ENCODE measurements at regions not wholly inside any gene's neighbourhood (a gene's known extent, or its start where the extent isn't known, plus 50 kb on each side); places are given as distances from the start of the nearest gene placed in this dataset.

DNA sequence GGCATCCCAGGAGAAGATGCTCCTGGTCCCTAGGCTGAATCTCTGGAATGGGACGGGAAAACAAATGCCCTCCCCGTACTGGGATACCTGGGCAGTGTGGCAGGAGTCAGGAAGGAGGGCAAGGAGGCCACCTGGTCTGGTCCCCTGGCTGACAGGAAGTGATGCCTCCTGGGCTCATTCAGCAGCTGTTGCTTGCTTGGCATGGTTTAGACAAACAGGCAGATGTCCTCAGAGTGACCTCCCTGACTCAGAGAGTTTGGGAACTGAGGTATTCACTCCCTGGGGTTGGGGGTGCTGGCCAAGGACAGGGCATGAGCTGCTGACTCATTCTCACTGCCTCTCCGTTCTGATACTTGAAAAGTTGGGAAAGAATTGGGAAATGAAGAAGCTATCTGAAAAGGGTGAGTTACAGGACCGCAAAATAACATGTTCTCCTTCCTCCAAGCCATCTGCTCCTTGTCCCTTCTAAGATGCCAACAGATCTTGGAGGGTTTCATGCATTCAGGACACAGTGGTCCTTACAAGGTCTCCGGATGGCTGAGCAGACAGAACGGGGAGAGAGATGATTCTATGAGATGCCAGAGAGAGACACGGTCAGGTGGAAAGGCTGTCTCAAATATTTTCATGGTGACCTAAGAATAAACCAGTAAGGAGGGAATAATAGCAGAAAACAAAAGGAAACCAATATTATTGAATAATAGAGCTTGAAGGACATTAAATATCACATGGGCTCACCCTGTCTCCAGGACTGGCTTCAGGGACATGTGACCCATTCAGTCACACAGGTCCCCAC, 534.5 kb downstream of the BNC2 start:
- Histone ChIP-seq H3K4me3 (IDR thresholded peaks at IDR 0.05; ENCODE audit: insufficient read depth, low read depth, low read length) (no peak overlapping the region), H3K4me2 (no peak overlapping the region), H3K9ac (no peak overlapping the region), H3K36me3 (ENCODE audit: insufficient read depth) (no peaks in the 10 kb centered on the region), H3K79me2 (ENCODE audit: insufficient read depth, low read depth) (no peaks in the 10 kb centered on the region), H3K27me3 (ENCODE audit: insufficient read depth, low read depth) (no peaks in the 10 kb centered on the region), H2AFZ (ENCODE audit: low read depth) (no peak overlapping the region), H3K4me1 (ENCODE audit: low read depth, poor library complexity, severe bottlenecking) (no peaks in the 10 kb centered on the region), H3K27ac (no peak overlapping the region), H4K20me1 (ENCODE audit: insufficient read depth) (no peaks in the 10 kb centered on the region)
- no peak for TF ChIP-seq CTCF (conservative IDR thresholded peaks at IDR 0.05; ENCODE audit: low read depth, low read length)

DNA sequence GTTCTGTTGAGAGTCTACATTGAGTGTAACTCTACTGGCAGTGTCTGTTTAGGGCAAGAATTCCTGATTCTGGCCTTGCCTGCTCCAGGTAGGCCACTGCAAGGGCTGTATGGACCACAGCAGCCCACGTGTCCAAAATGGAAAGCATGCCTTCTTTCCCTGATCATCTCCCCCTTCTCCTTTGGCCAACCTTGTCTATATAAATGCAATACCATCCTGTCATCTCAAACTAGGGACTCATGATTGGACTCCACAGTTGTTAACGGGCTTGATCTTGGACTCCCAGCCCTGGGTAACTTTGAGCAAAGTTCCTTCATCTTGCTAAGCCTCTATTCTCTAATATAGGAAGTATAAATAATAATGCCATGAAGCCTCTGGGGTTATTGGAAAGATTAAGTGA, 533.6 kb downstream of the BNC2 start:
- Histone ChIP-seq H3K27me3 (ENCODE audit: insufficient read depth, low read depth) (no peaks in the 10 kb centered on the region), H3K79me2 (ENCODE audit: insufficient read depth, low read depth) (no peaks in the 10 kb centered on the region), H4K20me1 (ENCODE audit: insufficient read depth) (no peaks in the 10 kb centered on the region), H3K36me3 (ENCODE audit: insufficient read depth) (no peaks in the 10 kb centered on the region), H3K9ac (no peak overlapping the region), H2AFZ (ENCODE audit: low read depth) (no peak overlapping the region), H3K4me3 (IDR thresholded peaks at IDR 0.05; ENCODE audit: insufficient read depth, low read depth, low read length) (no peak overlapping the region), H3K27ac (no peak overlapping the region), H3K4me1 (ENCODE audit: low read depth, poor library complexity, severe bottlenecking) (no peaks in the 10 kb centered on the region), H3K4me2 (no peak overlapping the region)
- TF ChIP-seq CTCF (conservative IDR thresholded peaks at IDR 0.05; ENCODE audit: low read depth, low read length): no peak

DNA sequence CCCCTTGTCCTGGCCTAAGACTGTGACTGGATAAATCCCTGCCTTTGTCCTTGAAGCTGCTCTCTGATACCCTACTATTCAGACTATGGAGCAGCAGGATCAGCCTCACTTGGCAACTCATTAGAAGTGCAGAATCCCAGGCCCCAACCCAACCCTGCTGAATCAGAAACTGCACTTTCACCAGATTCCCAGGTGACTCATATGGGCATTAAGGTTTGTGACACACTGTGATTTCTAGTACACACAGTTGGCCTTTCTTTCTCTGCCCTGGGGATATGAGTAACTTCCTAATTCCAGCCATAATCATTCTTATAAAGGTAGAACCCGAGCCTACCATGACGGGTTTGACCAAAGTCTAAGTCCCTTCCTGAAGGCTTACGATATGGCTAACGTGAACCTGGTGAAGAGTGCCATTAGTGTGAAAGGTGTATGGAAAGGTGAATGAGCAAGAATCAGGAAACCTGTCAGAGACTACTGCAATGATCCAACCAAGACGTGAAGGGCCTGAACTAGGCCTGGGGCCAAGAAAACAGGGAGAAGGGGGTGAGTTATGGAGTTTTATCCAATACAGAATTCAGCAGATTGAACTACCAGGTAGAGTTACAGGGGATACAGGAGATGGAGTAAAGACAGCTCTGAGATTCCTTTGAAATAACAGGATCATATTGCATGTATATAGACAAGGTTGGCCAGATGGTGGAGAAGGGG, 533.0 kb downstream of the BNC2 start:
- Histone ChIP-seq H3K4me2 (no peak overlapping the region), H4K20me1 (ENCODE audit: insufficient read depth) (no peaks in the 10 kb centered on the region), H3K4me1 (ENCODE audit: low read depth, poor library complexity, severe bottlenecking) (no peaks in the 10 kb centered on the region), H3K79me2 (ENCODE audit: insufficient read depth, low read depth) (no peaks in the 10 kb centered on the region), H3K27ac (no peak overlapping the region), H3K4me3 (IDR thresholded peaks at IDR 0.05; ENCODE audit: insufficient read depth, low read depth, low read length) (no peak overlapping the region), H3K36me3 (ENCODE audit: insufficient read depth) (no peaks in the 10 kb centered on the region), H3K27me3 (ENCODE audit: insufficient read depth, low read depth) (no peaks in the 10 kb centered on the region), H3K9ac (no peak overlapping the region), H2AFZ (ENCODE audit: low read depth) (no peak overlapping the region)
- TF ChIP-seq CTCF (conservative IDR thresholded peaks at IDR 0.05; ENCODE audit: low read depth, low read length): no peak

- H4K20me1 ChIP-seq (ENCODE audit: insufficient read depth): no peaks in the 10 kb centered on the region
- TF ChIP-seq CTCF (conservative IDR thresholded peaks at IDR 0.05; ENCODE audit: low read depth, low read length): no peak
- no peaks in the 10 kb centered on the region for H3K27me3 ChIP-seq (ENCODE audit: insufficient read depth, low read depth)
- H3K9ac ChIP-seq: no peak overlapping the region
- no peaks in the 10 kb centered on the region for H3K36me3 ChIP-seq (ENCODE audit: insufficient read depth)
- H3K4me3 ChIP-seq (IDR thresholded peaks at IDR 0.05; ENCODE audit: insufficient read depth, low read depth, low read length): no peak overlapping the region
- H3K4me2 ChIP-seq: no peak overlapping the region
- H2AFZ ChIP-seq (ENCODE audit: low read depth): no peak overlapping the region
- H3K79me2 ChIP-seq (ENCODE audit: insufficient read depth, low read depth): no peaks in the 10 kb centered on the region
- no peaks in the 10 kb centered on the region for H3K4me1 ChIP-seq (ENCODE audit: low read depth, poor library complexity, severe bottlenecking)
- H3K27ac ChIP-seq: no peak overlapping the region
Observed at GRCh38 chr9:16341177-16341576, 529.3 kb downstream of the BNC2 start.

Data from KMS-11 (cell line).